H9 (cell line): ENCODE measurements at regions not wholly inside any gene's neighbourhood (a gene's known extent, or its start where the extent isn't known, plus 50 kb on each side); places are given as distances from the start of the nearest gene placed in this dataset.

Source experiments
- DNase-seq: peaks from one replicate; pipeline ENCODE4 v3.0.0-alpha.2; 2017
- H2AFZ ChIP-seq: one replicate; pipeline ENCODE4 v1.6.1; 2013; ENCODE audit warnings: mild to moderate bottlenecking, low read length, control low read depth, moderate library complexity
- H2AK5ac ChIP-seq: 2 replicates; pipeline ENCODE4 v1.6.1; 2013; ENCODE audit warnings: low read length, control low read depth, mixed read lengths; ENCODE audit not compliant: insufficient read length
- H2BK120ac ChIP-seq: one replicate; pipeline ENCODE4 v1.6.1; 2013; ENCODE audit warnings: low read depth, mild to moderate bottlenecking, low read length, control low read depth, inconsistent platforms; ENCODE audit not compliant: poor library complexity, severe bottlenecking
- H2BK12ac ChIP-seq: 2 replicates; pipeline ENCODE4 v1.6.1; 2013; ENCODE audit warnings: low read length, control low read depth, mixed read lengths, low read depth; ENCODE audit not compliant: insufficient read length
- H2BK15ac ChIP-seq: 2 replicates; pipeline ENCODE4 v1.6.1; 2013; ENCODE audit warnings: low read depth, low read length, control low read depth
- H2BK20ac ChIP-seq: one replicate; pipeline ENCODE4 v1.6.1; 2013; ENCODE audit warnings: low read depth, mild to moderate bottlenecking, low read length, control low read depth, inconsistent platforms; ENCODE audit not compliant: poor library complexity, severe bottlenecking
- H2BK5ac ChIP-seq: 2 replicates; pipeline ENCODE4 v1.6.1; 2013; ENCODE audit warnings: low read length, control low read depth, mixed read lengths; ENCODE audit not compliant: insufficient read length
- H3K14ac ChIP-seq: 2 replicates; pipeline ENCODE4 v1.6.1; 2013; ENCODE audit warnings: low read length, control low read depth; ENCODE audit not compliant: insufficient read depth
- H3K18ac ChIP-seq: 2 replicates; pipeline ENCODE4 v1.6.1; 2013; ENCODE audit warnings: low read depth, mild to moderate bottlenecking, mixed read lengths, low read length, control low read depth; ENCODE audit not compliant: insufficient read length
- H3K23ac ChIP-seq: 2 replicates; pipeline ENCODE4 v1.6.1; 2013; ENCODE audit warnings: low read length, control low read depth, mixed read lengths, low read depth; ENCODE audit not compliant: insufficient read length
- H3K23me2 ChIP-seq: 2 replicates; pipeline ENCODE4 v1.6.1; 2013; ENCODE audit warnings: low read depth, mild to moderate bottlenecking, mixed read lengths, low read length, control low read depth; ENCODE audit not compliant: insufficient read length, poor library complexity, severe bottlenecking
- H3K27ac ChIP-seq: 2 replicates; pipeline ENCODE4 v1.5.1; 2013; ENCODE audit warnings: low read length, control low read depth, mixed read lengths, low read depth; ENCODE audit not compliant: insufficient read length
- H3K27me3 ChIP-seq: 2 replicates; pipeline ENCODE4 v1.6.1; 2013; ENCODE audit warnings: low read length, control low read depth, inconsistent platforms; ENCODE audit not compliant: insufficient read depth
- H3K4ac ChIP-seq: 2 replicates; pipeline ENCODE4 v1.6.1; 2013; ENCODE audit warnings: low read depth, mild to moderate bottlenecking, control low read depth, inconsistent platforms, low read length, moderate library complexity
- H3K4me1 ChIP-seq: 2 replicates; pipeline ENCODE4 v1.6.1; 2013; ENCODE audit warnings: low read length, control low read depth, inconsistent platforms; ENCODE audit not compliant: insufficient read depth
- H3K4me2 ChIP-seq: 2 replicates; pipeline ENCODE4 v1.6.1; 2013; ENCODE audit warnings: low read length, control low read depth, mixed read lengths; ENCODE audit not compliant: insufficient read length, insufficient read depth
- H3K56ac ChIP-seq: 2 replicates; pipeline ENCODE4 v1.6.1; 2013; ENCODE audit warnings: low read depth, mild to moderate bottlenecking, mixed read lengths, low read length, control low read depth; ENCODE audit not compliant: insufficient read length
- H3K79me1 ChIP-seq: 2 replicates; pipeline ENCODE4 v1.6.1; 2013; ENCODE audit warnings: low read depth, mild to moderate bottlenecking, moderate library complexity, low read length, control low read depth, inconsistent platforms; ENCODE audit not compliant: insufficient read depth, poor library complexity, severe bottlenecking
- H3K79me2 ChIP-seq: 2 replicates; pipeline ENCODE4 v1.6.1; 2013; ENCODE audit warnings: low read length, control low read depth, inconsistent platforms; ENCODE audit not compliant: insufficient read depth
- H3K9ac ChIP-seq: 2 replicates; pipeline ENCODE4 v1.6.1; 2013; ENCODE audit warnings: low read length, control low read depth, mixed read lengths; ENCODE audit not compliant: insufficient read length; ENCODE audit errors: extremely low read depth
- H3K9me3 ChIP-seq: one replicate; pipeline ENCODE4 v1.6.1; 2013; ENCODE audit warnings: low read depth, low read length, inconsistent platforms; ENCODE audit not compliant: control insufficient read depth
- H3T11ph ChIP-seq: one replicate; pipeline ENCODE4 v1.6.1; 2013; ENCODE audit warnings: mild to moderate bottlenecking, low read length, control low read depth, inconsistent platforms
- H4K20me1 ChIP-seq: one replicate; pipeline ENCODE4 v1.6.1; 2013; ENCODE audit not compliant: control insufficient read depth, insufficient read length, insufficient read depth
- H4K5ac ChIP-seq: 2 replicates; pipeline ENCODE4 v1.6.1; 2013; ENCODE audit warnings: low read depth, mild to moderate bottlenecking, mixed read lengths, low read length, control low read depth; ENCODE audit not compliant: insufficient read length
- H4K8ac ChIP-seq: replicated peaks from 2 replicates; pipeline ENCODE4 v1.6.1; 2013; ENCODE audit warnings: low read length, control low read depth, mixed read lengths, low read depth; ENCODE audit not compliant: insufficient read length
- H4K91ac ChIP-seq: 2 replicates; pipeline ENCODE4 v1.6.1; 2013; ENCODE audit warnings: low read depth, mild to moderate bottlenecking, moderate library complexity, mixed read lengths, low read length, control low read depth; ENCODE audit not compliant: insufficient read length
- H3K27ac Mint-ChIP-seq, 3 experiments: 2 replicates in 2 of 3; 3 replicates in 1 of 3; pipeline ENCODE4 v1.8.0; 2020 to 2021; ENCODE audit warnings: mixed read lengths in 3 of 3, mild to moderate bottlenecking in 1 of 3, moderate library complexity in 1 of 3
- H3K27me3 Mint-ChIP-seq: 2 replicates; pipeline ENCODE4 v1.8.0; 2021; ENCODE audit warnings: low read depth, mild to moderate bottlenecking, moderate library complexity, mixed read lengths
- H3K36me3 Mint-ChIP-seq, 3 experiments: 2 replicates in 2 of 3; 3 replicates in 1 of 3; pipeline ENCODE4 v1.8.0; 2020 to 2021; ENCODE audit warnings: low read depth in 3 of 3, mixed read lengths in 3 of 3; ENCODE audit not compliant: insufficient read depth in 1 of 3
- H3K4me1 Mint-ChIP-seq, 2 experiments: 2 replicates each; pipeline ENCODE4 v1.8.0; 2020; ENCODE audit warnings: mixed read lengths in 2 of 2
- H3K4me3 Mint-ChIP-seq, 2 experiments: 2 replicates in 1 of 2; 3 replicates in 1 of 2; pipeline ENCODE4 v1.8.0; 2020 to 2021; ENCODE audit warnings: mild to moderate bottlenecking in 2 of 2, mixed read lengths in 2 of 2, moderate library complexity in 1 of 2
- H3K9me3 Mint-ChIP-seq, 2 experiments: 2 replicates in 1 of 2; 3 replicates in 1 of 2; pipeline ENCODE4 v1.8.0; 2020; ENCODE audit warnings: mild to moderate bottlenecking in 2 of 2, mixed read lengths in 2 of 2, moderate library complexity in 1 of 2
- CTCF ChIP-seq: fragments of 200-600 bp; sonication (generic); conservative IDR thresholded peaks from 3 replicates; pipeline ENCODE4 v1.8.0; 2021; ENCODE audit warnings: antibody characterized with exemption, mild to moderate bottlenecking
- WGBS: extraction: QIAGEN DNeasy Blood & Tissue Kit; methylation state at CpG from one replicate; pipeline ENCODE4 v1.1.7; 2013; ENCODE audit warnings: missing lambda C conversion rate, low lambda C conversion rate, mixed read lengths; ENCODE audit not compliant: insufficient read length; ENCODE audit errors: extremely low coverage; 5-methylcytosine and 5-hydroxymethylcytosine counted together

GRCh38 chr4:108484187-108484586, 136.2 kb upstream of the RPL34 start:
- Histone ChIP-seq H3K4ac (no peak overlapping the region), H3K4me1 (no peaks in the 10 kb centered on the region), H4K8ac (no peak overlapping the region), H3K79me1 (no peaks in the 10 kb centered on the region), H2AK5ac (no peak overlapping the region), H3K23ac (no peak overlapping the region), H2AFZ (no peak overlapping the region), H3K27me3 (no peaks in the 10 kb centered on the region; the same call in 1 of the 2 replicates), H3K56ac (no peak overlapping the region), H3K9me3 (no peaks in the 10 kb centered on the region), H2BK5ac (no peak overlapping the region), H2BK120ac (no peak overlapping the region), H2BK15ac (no peak overlapping the region), H4K91ac (no peak overlapping the region), H4K5ac (no peak overlapping the region), H2BK12ac (no peak overlapping the region), H4K20me1 (no peaks in the 10 kb centered on the region), H3K9ac (no peak overlapping the region), H3T11ph (no peak overlapping the region), H3K23me2 (no peaks in the 10 kb centered on the region), H3K4me2 (no peak overlapping the region), H3K18ac (no peak overlapping the region), H2BK20ac (no peak overlapping the region), H3K14ac (no peak overlapping the region), H3K27ac (no peak overlapping the region), H3K79me2 (no peaks in the 10 kb centered on the region)
- DNase-seq, result no peak
- Mint-ChIP-seq H3K27me3 (peaks cover 9% of the 10 kb centered on the region), H3K4me3 (no peak overlapping the region), H3K9me3 (no peaks in the 10 kb centered on the region), H3K36me3 (no peaks in the 10 kb centered on the region), H3K4me1 (no peaks in the 10 kb centered on the region), H3K27ac (no peak overlapping the region)
- WGBS, result no CpG with 5 or more reads among the region's 1 CpG
- no peak for TF ChIP-seq CTCF
